ENCODE measurements at regions not wholly inside any gene's neighbourhood (a gene's known extent, or its start where the extent isn't known, plus 50 kb on each side); places are given as distances from the start of the nearest gene placed in this dataset.

DNA sequence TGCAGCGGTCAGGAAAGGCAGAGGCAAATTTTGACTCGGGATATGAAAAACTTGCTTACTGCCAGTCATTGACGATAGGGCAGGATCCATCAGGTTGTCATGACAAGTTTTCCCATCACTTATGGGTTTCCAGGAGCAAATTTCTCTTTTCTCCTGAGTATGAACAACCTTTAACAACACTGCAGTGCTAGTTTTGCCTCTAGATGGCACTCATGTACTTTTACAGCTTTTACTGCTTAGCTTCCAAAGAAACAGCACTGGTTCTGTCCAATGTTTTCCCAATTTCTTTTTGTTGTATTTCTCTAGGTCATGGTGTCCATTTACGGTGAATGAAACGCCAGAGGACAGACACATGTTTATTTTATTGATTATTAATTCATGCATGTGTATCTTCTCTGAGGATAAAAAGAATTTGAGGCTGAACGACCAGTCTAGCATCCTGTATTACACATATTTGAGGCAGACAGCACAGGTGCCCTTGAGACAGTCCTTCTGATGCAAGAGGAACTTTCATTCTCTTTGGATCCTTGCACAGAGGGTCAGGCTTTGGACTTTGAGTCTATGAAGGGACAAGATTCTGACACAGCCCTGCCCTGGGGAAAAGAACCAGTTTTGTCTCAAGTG is 112.3 kb upstream of the TRABD2B start:
- intact Hi-C loops (cut with DNase I): loop anchor here (5.0 kb wide), 1 partner anchor 388 kb away; no protein-coding TSS in a partner anchor
- no peaks in the 10 kb centered on the region for H3K9me3 ChIP-seq

DNA sequence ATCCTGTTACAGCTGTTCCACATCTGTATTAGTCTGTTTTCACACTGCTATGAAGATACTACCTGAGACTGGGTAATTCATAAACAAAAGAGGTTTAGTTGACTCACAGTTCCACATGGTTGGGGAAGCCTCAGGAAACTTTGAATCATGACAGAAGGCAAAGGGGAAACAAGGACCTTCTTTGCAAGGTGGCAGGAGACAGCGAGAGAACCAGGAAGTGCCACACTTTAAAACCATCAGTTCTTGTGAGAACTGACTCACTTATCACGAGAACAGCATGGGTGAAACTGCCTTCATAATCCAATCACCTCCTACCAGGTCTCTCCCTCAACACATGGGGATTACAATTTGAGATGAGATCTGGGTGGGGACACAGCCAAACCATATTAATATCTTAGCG is 110.3 kb upstream of the TRABD2B start:
- Histone ChIP-seq H3K36me3 (no peaks in the 10 kb centered on the region), H3K27me3 (no peaks in the 10 kb centered on the region), H3K27ac (no peak overlapping the region), H3K4me3 (no peak overlapping the region), H3K4me1 (no peaks in the 10 kb centered on the region), H3K9me3 (no peaks in the 10 kb centered on the region)
- WGBS, 2 donors: 54 to 63% methylated on average over 3 of the region's 3 CpGs
- TF ChIP-seq EP300 (IDR thresholded peaks at IDR 0.05) (no peak), POLR2A (IDR thresholded peaks at IDR 0.05) (no peak), POLR2AphosphoS5 (IDR thresholded peaks at IDR 0.05) (no peak)
- TF ChIP-seq, protein P1, sequence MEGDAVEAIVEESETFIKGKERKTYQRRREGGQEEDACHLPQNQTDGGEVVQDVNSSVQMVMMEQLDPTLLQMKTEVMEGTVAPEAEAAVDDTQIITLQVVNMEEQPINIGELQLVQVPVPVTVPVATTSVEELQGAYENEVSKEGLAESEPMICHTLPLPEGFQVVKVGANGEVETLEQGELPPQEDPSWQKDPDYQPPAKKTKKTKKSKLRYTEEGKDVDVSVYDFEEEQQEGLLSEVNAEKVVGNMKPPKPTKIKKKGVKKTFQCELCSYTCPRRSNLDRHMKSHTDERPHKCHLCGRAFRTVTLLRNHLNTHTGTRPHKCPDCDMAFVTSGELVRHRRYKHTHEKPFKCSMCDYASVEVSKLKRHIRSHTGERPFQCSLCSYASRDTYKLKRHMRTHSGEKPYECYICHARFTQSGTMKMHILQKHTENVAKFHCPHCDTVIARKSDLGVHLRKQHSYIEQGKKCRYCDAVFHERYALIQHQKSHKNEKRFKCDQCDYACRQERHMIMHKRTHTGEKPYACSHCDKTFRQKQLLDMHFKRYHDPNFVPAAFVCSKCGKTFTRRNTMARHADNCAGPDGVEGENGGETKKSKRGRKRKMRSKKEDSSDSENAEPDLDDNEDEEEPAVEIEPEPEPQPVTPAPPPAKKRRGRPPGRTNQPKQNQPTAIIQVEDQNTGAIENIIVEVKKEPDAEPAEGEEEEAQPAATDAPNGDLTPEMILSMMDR (IDR thresholded peaks at IDR 0.05): no peak
- DNase-seq: no peak
- intact Hi-C loops (cut with DNase I): loop anchor here (5.0 kb wide), 1 partner anchor 390 kb away; no protein-coding TSS in a partner anchor

More for the DNA sequence above, 112.3 kb upstream of the TRABD2B start:
- TF ChIP-seq, protein P1 (IDR thresholded peaks at IDR 0.05): peak; percentile 15 to 76 (median 63)
- no peak for TF ChIP-seq EP300 (IDR thresholded peaks at IDR 0.05)
- H3K4me1 ChIP-seq: no peaks in the 10 kb centered on the region
- DNase-seq: no peak
- H3K27me3 ChIP-seq: no peaks in the 10 kb centered on the region
- no peaks in the 10 kb centered on the region for H3K36me3 ChIP-seq
- no peak overlapping the region for H3K27ac ChIP-seq
- WGBS, 2 donors: 25% methylated on average over 6 of the region's 6 CpGs
- H3K4me3 ChIP-seq: no peak overlapping the region

DNA sequence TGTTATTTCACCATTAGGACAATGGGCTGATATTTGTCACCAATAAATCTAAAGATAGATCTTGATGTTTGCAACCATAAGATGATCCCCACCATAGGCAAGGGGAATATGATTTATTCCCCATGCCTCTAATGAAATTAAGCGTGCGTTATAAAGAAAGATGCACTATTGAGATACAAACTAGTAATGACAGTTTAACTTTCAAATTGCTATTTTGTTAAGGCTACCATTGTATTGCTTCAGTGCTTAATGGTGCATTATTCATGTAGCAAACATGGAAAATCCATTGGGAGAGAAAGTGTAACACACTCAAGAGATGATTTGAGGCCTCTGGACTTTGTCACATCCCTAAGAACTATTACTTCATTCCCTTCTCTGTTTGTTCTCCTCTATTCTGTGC is 108.9 kb upstream of the TRABD2B start:
- no peak overlapping the region for H3K4me3 ChIP-seq
- no peaks in the 10 kb centered on the region for H3K4me1 ChIP-seq
- 97 to 98% methylated on average over 2 of the region's 2 CpGs for WGBS, 2 donors
- H3K27me3 ChIP-seq: peaks cover 0 to 4% (median 0%) of the 10 kb centered on the region in 3 donors
- TF ChIP-seq POLR2A (IDR thresholded peaks at IDR 0.05): no peak
- no peak for TF ChIP-seq POLR2AphosphoS5 (IDR thresholded peaks at IDR 0.05)
- TF ChIP-seq, protein P1 (IDR thresholded peaks at IDR 0.05): no peak
- no peak for TF ChIP-seq EP300 (IDR thresholded peaks at IDR 0.05)
- H3K27ac ChIP-seq: no peak overlapping the region
- no peaks in the 10 kb centered on the region for H3K9me3 ChIP-seq
- no peak for DNase-seq
- H3K36me3 ChIP-seq: no peaks in the 10 kb centered on the region
- intact Hi-C loops (cut with DNase I): loop anchor here (5.0 kb wide), 1 partner anchor 391 kb away; no protein-coding TSS in a partner anchor

DNA sequence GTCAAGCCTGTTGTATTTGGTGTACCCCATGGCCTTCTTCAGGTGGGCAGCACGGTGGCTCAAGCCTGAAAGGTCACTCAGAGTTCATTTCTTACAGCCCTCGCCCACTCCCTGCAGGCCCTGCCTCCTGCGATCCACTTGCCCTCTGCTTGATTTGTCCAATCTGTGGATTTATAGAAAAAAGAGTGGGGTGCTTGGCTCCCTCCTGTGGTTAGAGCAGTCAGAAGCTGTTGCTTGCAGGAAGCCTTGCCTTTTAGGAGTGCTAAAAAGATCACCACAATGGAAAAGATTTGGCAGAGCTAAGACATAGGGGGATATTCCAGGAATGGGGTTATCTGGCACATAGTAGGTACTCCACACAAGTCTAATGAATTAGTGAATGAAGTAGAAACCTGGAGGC is 108.0 kb upstream of the TRABD2B start:
- H3K4me1 ChIP-seq: no peaks in the 10 kb centered on the region
- TF ChIP-seq POLR2A (IDR thresholded peaks at IDR 0.05): no peak
- WGBS, 2 donors: 50 to 71% methylated on average over 3 of the region's 3 CpGs
- no peaks in the 10 kb centered on the region for H3K9me3 ChIP-seq
- H3K27ac ChIP-seq: no peak overlapping the region
- H3K4me3 ChIP-seq: no peak overlapping the region
- no peak for DNase-seq
- no peaks in the 10 kb centered on the region for H3K36me3 ChIP-seq
- peaks cover 0 to 12% (median 0%) of the 10 kb centered on the region in 3 donors for H3K27me3 ChIP-seq
- intact Hi-C loops (cut with DNase I): loop anchor here (5.0 kb wide), 1 partner anchor 392 kb away; no protein-coding TSS in a partner anchor

DNA sequence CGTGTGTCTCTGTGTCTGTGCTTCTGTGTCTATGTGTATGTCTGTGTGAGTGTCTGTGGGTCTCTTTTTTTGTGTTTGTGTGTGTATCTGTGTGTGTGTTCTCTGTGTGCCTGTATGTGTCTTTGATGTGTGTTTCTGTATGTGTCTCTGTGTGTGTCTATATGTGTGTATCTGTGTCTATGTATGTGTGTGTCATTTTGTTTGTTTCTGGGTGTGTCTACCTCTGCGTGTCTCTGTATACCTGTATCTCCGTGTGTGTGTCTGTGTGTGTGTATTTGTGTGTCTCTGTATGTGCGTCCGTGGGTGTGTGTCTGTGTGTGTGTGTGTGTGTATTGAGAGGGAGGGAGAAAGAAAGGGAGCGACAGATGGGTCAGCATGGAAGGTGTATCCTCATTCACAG is 106.3 kb upstream of the TRABD2B start:
- no peaks in the 10 kb centered on the region for H3K4me1 ChIP-seq
- H3K9me3 ChIP-seq: no peaks in the 10 kb centered on the region
- intact Hi-C loops (cut with DNase I): no loop called here
- H3K4me3 ChIP-seq: no peak overlapping the region
- DNase-seq: no peak
- no peaks in the 10 kb centered on the region for H3K36me3 ChIP-seq
- H3K27me3 ChIP-seq: peaks cover 0 to 16% (median 0%) of the 10 kb centered on the region in 3 donors
- no peak overlapping the region for H3K27ac ChIP-seq
- WGBS, 2 donors: 85 to 96% methylated on average over 6 of the region's 6 CpGs
- TF ChIP-seq EP300 (IDR thresholded peaks at IDR 0.05): no peak
- no peak for TF ChIP-seq POLR2AphosphoS5 (IDR thresholded peaks at IDR 0.05)
- no peak for TF ChIP-seq POLR2A (IDR thresholded peaks at IDR 0.05)
- TF ChIP-seq, protein P1 (IDR thresholded peaks at IDR 0.05): no peak
